Mesothelial cell of epicardium (in vitro differentiated cells): ENCODE measurements at regions not wholly inside any gene's neighbourhood (a gene's known extent, or its start where the extent isn't known, plus 50 kb on each side); places are given as distances from the start of the nearest gene placed in this dataset.

Source experiments
- DNase-seq, 2 experiments: peaks; one replicate each; pipeline ENCODE4 v3.0.0; 2021; ENCODE audit warnings: low spot score in 2 of 2; ENCODE audit not compliant: unreplicated experiment in 2 of 2
- H3K27ac Mint-ChIP-seq: 2 replicates; pipeline ENCODE4 v1.8.0; 2021; ENCODE audit warnings: mixed read lengths
- H3K27me3 Mint-ChIP-seq: 2 replicates; pipeline ENCODE4 v1.8.0; 2021; ENCODE audit warnings: low read depth, mixed read lengths
- H3K36me3 Mint-ChIP-seq: 2 replicates; pipeline ENCODE4 v1.8.0; 2021; ENCODE audit warnings: mixed read lengths
- H3K4me1 Mint-ChIP-seq: 2 replicates; pipeline ENCODE4 v1.8.0; 2021; ENCODE audit warnings: mixed read lengths
- H3K4me3 Mint-ChIP-seq: 2 replicates; pipeline ENCODE4 v1.8.0; 2021; ENCODE audit warnings: mild to moderate bottlenecking, moderate library complexity, mixed read lengths
- H3K9me3 Mint-ChIP-seq: 2 replicates; pipeline ENCODE4 v1.8.0; 2021; ENCODE audit warnings: mixed read lengths
- CTCF ChIP-seq: fragments of 200-600 bp; sonication (generic); IDR thresholded peaks from one replicate; pipeline ENCODE4 v1.5.0; 2021; ENCODE audit warnings: antibody characterized with exemption; ENCODE audit not compliant: unreplicated experiment

GRCh38 chr10:26642896-26643653 lies 54.4 kb upstream of the PDSS1 start:
- H3K36me3 Mint-ChIP-seq = no peaks in the 10 kb centered on the region
- no peak overlapping the region for H3K4me3 Mint-ChIP-seq
- H3K4me1 Mint-ChIP-seq = no peaks in the 10 kb centered on the region
- no peak overlapping the region for H3K27ac Mint-ChIP-seq
- no peak for TF ChIP-seq CTCF
- DNase-seq = no peak
- peaks cover 16% of the 10 kb centered on the region for H3K27me3 Mint-ChIP-seq
- H3K9me3 Mint-ChIP-seq = peaks cover 7% of the 10 kb centered on the region

- no peaks in the 10 kb centered on the region for H3K9me3 Mint-ChIP-seq
- no peak for TF ChIP-seq CTCF
- no peak overlapping the region for H3K4me3 Mint-ChIP-seq
- no peaks in the 10 kb centered on the region for H3K4me1 Mint-ChIP-seq
- H3K27me3 Mint-ChIP-seq = peaks cover 26% of the 10 kb centered on the region
- DNase-seq = no peak
- no peaks in the 10 kb centered on the region for H3K36me3 Mint-ChIP-seq
- no peak overlapping the region for H3K27ac Mint-ChIP-seq
Measured at GRCh38 chr10:26647602-26648244, 49.8 kb upstream of the PDSS1 start.
